ENCODE measurements at regions not wholly inside any gene's neighbourhood (a gene's known extent, or its start where the extent isn't known, plus 50 kb on each side); places are given as distances from the start of the nearest gene placed in this dataset.

DNA sequence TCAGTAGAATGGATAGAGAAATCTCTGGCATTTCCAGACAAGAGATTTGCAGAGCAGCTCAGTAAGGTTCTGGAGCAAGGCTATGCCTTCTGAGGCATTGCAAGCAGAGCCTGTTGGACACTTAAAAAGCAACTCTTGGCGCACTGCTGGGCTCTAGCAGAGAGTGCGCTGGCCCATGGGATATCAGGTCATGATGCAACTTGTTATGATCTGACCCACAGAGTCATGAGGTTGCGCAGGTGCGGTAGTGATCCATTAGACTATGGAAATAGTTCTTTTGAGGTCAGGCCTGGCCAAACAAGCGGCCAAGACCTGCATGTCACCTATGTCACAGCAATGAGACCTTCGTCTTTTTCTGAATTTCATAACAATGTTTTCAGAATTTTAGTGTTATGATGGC, 168.6 kb downstream of the TMTC3 start:
- DNase-seq (ENCODE audit: low spot score), result no peak

DNA sequence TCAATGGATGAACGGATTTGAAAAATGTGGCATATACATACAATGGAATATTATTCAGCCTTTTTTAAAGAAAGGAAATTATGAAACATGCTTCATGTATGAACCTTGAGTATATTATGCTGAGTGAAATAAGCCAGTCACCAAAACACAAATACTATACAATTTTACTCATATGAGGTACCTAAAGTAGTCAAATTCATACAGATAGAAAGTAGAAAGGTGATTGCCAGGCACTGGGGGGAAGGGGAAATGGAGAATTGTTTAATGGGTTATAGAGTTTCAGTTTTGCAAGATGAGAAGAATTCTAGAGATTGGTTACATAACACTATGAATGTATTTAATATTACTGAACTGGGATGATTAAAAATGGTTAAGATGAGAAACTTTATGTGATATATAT, 171.4 kb downstream of the TMTC3 start:
- DNase-seq (ENCODE audit: low spot score), result no peak

DNA sequence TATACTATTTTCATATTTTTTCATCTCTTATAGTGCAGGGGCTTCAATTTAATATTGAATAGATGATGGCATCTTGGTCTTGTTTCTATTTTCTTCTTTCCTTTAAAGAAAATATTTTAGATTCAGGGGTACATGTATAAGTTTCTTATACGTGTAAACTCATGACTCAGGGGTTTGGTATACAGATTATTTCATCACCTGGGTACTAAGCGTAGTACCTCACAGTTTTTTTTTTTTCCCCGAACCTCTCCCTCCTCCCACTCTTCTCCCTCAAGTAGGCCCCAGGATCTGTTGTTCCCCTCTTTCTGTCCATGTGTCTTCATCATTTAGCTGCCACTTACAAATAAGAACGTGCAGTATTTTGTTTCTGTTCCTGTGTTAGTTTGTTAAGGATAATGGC, 172.6 kb downstream of the TMTC3 start:
- DNase-seq (ENCODE audit: low spot score), result no peak

DNA sequence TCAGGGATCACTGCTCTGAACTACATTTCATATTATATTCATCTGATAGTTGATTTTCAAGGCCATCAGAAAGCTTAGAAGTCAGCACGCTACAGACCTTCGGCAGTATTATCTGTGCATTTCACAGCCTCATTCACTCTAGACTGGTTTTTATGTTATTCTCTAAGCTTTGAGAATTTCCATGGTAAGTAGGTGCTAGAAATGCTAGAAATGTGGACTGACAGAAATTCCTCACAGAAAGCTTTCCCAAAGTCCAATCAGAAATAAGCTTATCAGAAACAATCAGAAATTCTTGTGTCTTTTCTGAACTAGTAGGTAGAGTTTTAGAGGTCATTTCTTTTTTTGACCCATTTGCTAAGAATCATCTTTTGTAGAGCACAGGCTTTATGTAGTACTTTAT, 176.6 kb downstream of the TMTC3 start:
- DNase-seq (ENCODE audit: low spot score), result no peak

DNA sequence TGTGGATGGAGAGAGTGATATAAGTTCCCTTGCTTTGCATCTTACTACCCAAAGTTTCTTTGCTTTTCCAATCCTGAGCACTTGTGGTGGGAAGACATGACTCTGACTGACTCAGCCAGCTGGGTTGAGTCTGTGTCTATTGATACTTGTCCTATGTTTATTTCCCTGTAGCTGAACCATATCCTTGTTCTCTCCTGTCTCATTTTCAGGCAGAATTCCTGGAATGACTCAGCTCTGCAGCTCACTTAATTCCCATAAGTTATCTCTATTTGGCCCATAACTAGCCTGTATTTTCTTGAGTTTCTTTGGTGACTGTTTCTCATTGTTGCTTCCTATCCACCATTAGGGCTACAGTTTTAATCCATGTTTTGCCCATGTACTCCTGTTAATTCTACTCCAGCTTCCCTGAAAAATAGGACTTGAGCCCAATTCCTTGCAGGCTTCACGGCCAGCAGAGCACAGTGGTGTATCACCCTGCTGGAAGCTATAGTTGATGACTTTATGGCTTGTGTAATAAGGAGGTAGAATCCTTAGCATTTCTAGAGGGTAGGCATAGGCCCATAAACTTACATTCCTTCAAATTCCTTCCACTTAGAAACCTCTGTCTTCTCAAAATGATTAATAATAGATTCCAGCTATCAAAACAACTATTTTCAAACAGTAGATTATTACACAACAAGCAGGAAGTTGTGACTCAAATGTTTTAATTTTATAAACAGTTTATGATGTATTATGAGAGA, 183.1 kb downstream of the TMTC3 start:
- no peak for DNase-seq (ENCODE audit: low spot score)

DNA sequence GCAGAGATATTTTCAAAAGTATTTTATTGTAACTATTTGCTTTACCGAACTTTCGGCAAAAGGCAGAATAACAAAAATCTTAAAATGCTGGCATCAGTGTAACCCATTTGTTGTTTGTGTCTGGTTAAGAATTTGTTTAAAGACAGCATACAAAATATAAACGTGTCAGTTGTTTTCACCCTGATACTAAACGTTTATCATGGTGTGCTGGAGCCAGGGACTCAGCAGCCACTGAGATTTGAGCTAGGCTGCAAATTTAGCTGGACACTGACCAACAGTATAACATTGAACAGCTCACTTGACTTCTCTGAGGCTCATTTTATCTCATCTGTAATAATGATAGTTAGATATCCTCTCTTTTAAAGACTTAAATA, 183.7 kb downstream of the TMTC3 start:
- no peak for DNase-seq (ENCODE audit: low spot score)

DNA sequence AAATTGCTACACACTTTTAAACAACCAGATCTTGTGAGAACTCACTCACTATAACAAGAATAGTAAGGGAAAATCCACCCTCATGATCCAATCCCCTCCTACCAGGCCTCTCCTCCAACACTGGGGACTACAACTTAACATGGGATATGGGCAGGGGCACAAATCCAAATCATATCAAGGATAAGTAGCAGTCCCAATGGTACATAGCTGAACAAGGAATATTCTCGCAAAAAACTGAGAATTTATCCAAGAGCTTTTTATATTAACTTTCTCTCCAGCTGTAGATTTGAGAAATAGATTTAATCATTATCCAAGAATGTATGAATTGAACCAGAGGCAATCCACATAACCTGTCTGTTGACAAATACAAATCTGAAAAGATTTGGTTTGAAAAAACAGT, 185.2 kb downstream of the TMTC3 start:
- DNase-seq (ENCODE audit: low spot score), result no peak

DNA sequence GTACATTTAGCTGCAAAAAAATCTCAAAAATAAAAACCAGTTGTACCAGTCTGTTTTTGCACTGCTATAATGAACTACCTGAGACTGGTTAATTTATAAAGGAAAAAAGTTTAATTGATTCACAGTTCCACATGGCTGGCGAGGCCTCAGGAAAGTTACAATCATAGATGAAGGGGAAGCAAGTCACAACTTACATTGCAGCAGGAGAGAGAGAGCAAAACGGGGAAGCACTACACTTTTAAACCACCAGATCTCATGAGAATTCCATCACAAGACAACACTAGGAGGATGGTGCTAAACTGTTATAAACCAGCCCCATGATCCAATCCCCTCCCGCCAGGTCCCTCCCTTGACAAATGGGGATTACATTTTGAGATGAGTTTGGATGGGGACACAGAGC, 186.0 kb downstream of the TMTC3 start:
- no peak for DNase-seq (ENCODE audit: low spot score)

DNA sequence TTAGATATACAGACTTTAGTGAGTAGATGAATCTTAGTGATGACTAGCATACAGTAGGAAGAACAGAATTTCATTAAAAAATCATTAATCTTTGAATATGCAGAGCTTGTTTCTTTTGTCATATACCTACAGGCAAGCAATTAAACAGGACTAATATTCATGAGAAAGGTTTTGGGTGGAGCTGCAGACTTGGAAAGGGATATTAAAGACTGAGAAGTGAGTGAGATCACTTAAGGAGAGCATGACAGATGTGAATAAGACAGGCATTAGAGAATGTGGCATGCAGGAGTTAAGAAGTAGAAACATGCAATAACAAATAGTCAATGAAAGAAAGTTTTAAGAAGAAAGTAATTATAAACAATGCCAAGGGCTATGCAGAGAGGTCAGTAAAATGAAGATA, 187.7 kb downstream of the TMTC3 start:
- no peak for DNase-seq (ENCODE audit: low spot score)

DNA sequence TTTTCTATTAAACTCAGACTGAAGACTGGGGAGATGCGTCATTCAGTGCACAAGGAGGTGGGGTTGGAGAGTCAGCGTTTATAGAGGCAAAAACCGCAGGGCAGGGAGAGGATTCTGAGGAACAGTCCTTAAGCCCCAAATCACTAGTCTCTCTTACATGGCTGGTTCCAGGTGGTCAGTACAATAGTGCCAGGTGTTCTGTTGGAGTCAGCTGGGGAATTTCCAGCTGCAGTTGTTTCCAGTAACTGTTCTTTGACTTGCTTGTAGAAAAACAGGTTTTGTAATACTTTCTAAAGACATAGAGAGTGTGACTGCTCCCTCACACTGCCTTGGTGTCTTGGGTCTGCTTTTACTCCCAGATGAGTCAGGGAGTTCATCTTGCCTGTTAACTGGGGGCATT, 192.2 kb downstream of the TMTC3 start:
- DNase-seq (ENCODE audit: low spot score), result no peak

DNA sequence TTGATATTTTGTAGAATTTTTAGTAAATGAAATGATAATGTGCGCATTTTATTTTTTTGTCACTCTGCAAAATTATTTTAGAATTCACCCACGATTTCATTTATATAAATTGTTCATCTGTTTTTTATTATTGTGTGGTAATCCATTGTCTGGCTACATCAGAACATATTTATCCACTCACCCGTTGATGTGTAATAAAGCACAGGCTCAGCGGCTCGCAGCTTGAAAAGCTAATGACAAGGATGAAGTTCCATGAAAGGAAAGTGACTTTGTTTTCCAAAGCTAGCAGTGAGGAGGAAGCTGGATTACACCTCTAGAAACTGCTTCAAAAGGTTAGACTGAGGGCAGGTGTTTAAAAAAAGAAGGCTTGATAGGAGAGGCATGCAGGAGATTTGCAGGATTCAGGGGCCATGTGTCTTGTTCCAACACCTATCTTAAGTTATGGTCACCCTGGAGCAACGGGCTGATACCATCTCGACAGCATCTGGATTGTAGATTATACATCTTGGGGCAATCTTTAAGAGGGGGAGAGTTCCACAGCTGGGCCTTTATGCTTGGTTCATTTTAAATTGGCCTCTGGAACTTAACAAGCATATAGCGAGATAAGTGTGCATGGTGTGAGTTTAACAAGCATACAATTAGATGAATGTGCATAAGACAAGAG, 194.1 kb downstream of the TMTC3 start:
- DNase-seq (ENCODE audit: low spot score), result no peak

DNA sequence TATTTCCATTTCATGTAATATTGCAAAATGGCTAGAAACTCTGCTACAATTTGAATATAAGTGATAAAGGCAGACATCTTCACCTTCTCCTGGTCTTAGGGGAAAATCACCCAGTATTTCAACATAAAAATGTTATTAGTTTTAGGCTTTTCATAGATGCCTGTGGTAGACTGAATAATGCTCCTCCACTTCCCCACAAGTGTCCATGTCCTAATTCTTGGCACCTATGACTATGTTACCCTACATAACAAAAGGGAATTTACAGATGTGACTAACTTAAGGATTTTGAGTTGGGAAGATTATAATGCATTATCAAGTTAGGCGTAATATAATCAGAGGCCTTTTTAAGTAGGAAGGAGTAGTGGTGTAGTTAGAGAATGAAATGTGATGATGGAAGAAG, 196.4 kb downstream of the TMTC3 start:
- DNase-seq (ENCODE audit: low spot score), result no peak

DNA sequence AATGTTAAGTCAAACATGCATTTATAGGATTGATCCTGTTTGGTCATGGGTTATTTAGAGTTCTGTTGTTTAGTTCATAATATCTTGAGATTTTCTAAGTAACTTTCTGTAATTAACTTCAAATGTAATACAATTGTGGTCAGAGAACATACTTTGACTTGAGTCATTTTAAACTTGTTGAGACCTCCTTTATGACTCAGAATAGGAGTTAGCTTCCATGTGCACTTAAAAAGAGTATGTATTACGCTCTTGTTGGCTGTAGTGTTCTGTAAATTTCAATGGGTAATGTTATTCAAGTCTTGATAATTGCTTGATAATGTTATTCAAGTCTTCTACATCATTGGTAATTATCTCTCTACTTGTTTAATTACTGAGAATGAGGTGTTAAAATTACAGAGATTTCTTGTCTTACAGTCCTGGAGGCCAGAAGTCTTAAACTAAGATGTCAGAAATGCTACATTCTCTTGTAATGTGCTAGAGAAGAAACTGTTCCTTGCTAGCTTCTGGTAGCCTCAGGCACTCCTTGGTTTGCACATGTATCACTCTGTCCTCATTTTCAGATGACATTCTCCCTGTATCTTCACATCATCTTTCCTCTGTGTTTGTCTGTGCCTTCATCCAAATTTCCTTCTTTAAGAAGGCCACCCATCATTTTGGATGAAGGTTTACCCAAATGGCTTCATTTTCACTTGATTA, 197.3 kb downstream of the TMTC3 start:
- no peak for DNase-seq (ENCODE audit: low spot score)

DNA sequence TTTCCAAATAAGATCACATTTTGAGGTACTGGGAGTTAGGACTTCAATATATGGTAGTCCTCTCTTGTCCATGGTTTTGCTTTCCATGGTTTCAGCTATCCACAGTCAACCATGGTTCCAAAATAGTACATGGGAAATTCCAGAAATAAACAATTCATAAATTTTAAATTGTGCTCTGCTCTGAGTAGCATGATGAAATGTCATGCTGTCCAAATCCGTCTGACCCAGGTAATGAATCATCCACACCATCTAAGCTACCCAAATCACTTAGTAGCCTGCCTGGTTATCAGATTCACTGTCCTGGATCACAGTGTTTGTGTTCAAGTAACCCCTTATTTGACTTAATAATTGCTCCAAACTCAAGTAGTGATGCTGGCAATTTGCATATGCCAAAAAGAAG, 197.9 kb downstream of the TMTC3 start:
- no peak for DNase-seq (ENCODE audit: low spot score)

DNA sequence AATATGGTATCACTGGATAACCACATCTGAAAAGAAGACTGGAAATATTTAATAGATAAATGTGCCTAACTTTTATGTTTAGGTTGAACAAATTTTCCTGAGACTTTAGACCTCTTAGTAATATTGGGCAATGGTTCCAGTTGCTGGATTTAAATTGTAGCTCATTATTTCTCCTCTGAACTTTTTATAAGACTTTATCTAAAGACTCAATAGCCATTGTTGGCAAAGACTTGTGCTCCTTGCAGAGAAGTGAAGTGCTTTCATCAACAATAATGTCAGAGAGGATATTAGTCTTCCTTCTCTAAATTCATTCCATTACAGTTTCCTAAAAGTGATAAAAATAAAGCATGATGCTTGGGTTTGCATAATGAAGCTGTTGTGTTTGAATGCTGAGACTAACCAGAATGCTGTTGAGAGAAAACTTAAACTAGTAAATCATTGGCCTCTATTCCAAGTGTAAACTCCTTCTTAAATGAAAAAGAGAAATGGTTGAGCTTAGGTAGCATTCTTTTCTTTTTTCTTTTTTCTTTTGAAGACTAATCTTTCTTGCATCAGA, 200.2 kb downstream of the TMTC3 start:
- DNase-seq (ENCODE audit: low spot score), result no peak

DNA sequence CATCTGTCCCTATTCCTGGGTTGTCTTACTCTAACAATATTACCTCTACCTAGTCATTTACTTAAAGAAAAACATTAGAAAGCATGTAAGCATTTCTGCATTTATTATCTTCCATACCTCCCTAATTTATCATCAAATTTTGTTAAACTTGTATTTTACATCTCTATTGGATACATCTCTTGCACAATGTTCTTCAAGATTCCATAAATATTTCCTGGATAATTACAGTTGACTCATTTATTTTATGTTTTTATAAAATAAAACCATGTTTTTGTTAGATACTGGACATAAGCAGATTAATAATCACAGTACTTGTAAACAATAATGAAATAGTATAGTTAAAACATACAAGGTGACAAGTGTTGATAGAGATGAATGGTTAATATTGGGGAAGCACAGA, 209.0 kb downstream of the TMTC3 start:
- DNase-seq (ENCODE audit: low spot score), result no peak

DNA sequence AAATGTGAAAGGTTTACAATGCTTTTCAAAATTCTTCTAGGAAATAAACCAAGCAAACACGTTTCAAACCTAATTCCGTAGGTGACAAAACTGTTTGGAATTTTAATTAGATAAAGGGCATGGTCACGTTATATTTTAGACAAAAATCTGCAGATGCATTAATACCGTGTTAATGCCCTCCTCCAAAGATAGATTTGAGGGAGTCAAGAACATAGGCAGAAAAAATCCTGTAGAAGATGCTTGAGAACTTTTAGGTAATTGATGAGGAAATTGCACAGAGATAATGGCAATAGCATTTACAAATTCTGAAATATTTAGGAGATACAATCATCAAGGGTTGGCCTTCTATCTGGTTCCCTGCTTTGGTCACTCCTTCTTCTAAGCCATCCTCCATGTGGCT, 212.6 kb downstream of the TMTC3 start:
- no peak for DNase-seq (ENCODE audit: low spot score)

DNA sequence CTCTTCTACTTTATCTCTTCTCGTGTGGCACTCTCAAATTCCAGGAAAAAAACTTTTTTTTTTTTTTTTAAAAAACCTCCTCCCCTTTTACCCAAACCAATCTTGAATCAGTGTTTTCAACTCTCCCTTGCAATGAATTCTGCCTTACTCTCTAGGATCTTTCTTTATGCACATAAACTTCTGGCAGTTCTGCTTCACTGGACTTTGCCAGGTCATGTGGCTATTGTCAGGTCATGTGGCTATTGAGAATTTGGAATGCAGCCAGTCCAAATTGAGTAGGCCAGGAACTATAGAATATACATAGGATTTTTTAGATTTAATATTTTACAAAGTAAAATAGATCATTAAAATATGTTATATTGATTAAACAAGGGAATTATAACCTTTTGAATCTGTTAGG, 218.2 kb downstream of the TMTC3 start:
- no peak for DNase-seq (ENCODE audit: low spot score)

DNA sequence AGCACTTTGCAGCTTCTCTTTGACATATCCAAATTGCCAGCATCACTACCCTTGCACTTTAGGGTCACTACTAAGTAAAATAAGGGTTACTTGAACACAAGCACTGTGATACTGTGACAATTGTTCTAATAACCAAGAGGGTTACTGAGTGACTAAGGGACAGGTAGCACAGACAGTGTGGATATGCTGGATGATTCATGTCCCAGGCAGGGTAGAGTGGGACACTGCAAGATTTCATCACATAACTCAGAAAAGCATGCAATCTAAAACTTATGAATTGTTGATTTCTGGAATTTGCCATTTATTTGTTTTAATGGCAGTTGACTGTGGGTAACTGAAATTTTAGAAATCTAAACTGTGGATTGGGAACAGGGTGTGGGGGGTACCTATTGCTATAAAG, 218.8 kb downstream of the KITLG start:
- DNase-seq (ENCODE audit: low spot score), result no peak

DNA sequence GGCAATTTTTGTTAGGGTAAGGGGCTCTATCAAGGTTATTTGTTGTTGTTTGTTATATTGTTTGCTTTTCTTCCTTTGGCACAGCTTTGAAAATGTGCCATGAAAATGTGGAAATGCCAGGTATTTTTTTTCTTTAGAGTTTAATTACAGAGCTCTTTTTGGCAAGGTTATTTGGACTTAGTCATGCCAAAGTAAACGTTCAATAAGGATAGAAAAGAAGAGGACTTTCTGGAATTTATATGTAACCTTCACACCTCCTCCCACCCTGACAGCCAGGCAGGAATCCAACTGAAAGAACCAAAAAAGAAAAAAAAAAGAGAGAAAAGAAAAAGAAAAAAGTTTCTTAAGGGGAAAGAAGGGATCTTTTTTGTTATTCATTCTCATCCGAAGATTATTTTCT, 217.8 kb downstream of the KITLG start:
- DNase-seq (ENCODE audit: low spot score), result no peak

DNA sequence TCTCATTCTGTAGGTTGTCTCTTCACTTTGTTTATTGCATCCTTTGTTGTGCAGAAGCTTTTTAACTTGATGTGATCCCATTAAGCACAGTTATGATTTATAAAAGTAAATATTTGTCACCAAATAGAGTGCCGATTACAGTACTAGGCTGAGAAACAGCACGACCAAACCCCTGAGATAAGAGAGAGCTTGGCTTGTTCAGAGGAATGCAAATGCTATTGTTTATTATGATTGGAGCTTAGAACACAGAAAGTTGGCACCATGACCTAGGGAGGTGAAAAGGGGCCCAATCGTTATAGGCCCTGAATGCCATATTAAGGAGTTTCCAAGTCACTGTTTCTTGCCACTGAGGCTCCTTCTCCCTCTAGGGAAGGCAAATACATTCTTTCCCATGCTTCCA, 214.9 kb downstream of the KITLG start:
- DNase-seq (ENCODE audit: low spot score), result no peak

DNA sequence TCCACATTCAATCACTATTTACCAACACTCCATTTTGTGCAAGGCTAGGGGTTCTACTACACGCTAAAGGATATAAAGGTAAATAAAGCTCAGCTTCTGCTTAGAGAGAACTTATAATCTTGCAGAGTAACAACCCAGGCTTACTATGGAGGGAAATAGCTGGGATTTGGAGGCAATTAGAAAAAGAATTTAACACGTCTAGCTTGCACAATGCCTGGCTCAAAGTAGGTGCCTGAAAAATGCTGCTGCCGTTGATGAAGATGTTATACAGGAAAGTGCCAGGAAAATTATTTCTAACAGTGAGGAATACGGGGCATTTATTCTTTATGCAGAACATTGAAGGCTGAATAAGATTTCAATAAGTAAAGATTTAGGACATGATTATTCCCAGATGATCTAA, 214.2 kb downstream of the KITLG start:
- DNase-seq (ENCODE audit: low spot score), result no peak

DNA sequence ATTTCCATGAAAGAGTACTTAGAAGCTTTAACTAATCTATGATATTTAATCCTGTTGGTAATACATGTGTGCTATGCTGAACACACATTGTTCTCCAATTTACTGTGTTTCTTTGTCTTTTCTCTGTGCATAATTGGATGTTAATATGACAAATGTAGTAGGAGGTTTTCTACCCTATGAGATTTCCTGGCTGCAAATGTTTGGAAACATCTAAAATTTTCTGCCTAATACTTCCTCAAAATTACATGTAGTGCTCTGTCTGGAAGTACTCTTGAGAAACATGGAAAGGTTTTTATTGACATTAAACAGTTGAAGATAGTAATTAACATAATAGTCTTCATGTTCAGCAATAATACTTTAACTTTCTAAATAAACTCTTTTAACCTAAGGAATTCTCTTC, 213.0 kb downstream of the KITLG start:
- DNase-seq (ENCODE audit: low spot score), result no peak

Data from globus pallidus (tissue), 1 donor.